ENCODE measurements at regions not wholly inside any gene's neighbourhood (a gene's known extent, or its start where the extent isn't known, plus 50 kb on each side); places are given as distances from the start of the nearest gene placed in this dataset.

- TF ChIP-seq CTCF (IDR thresholded peaks at IDR 0.05), result no peak
- no peak for TF ChIP-seq POLR2A (IDR thresholded peaks at IDR 0.05)
- TF ChIP-seq POLR2AphosphoS5 (IDR thresholded peaks at IDR 0.05), result no peak
These were observed 1920.1 kb upstream of the CELF4 start for GRCh38 chr18:39485696-39486095.

Measured in sigmoid colon (tissue), 4 donors.